ENCODE measurements at regions not wholly inside any gene's neighbourhood (a gene's known extent, or its start where the extent isn't known, plus 50 kb on each side); places are given as distances from the start of the nearest gene placed in this dataset.

- Histone ChIP-seq H3K4me1 (ENCODE audit: control insufficient read depth, insufficient read depth, low read length) (peaks cover 27% of the 10 kb centered on the region), H3K9ac (ENCODE audit: low read length) (no peak overlapping the region), H3K4me3 (ENCODE audit: low read length) (no peak overlapping the region), H3K9me3 (ENCODE audit: control insufficient read depth, low read length) (no peaks in the 10 kb centered on the region), H3K36me3 (ENCODE audit: control insufficient read depth, insufficient read depth, low read length, severe bottlenecking) (no peaks in the 10 kb centered on the region), H3K27me3 (replicated peaks; ENCODE audit: control insufficient read depth, insufficient read depth, low read length) (no peaks in the 10 kb centered on the region)
- no peak for DNase-seq (ENCODE audit: low read depth)
Measured at GRCh38 chr9:107635803-107636174, 146.2 kb upstream of the KLF4 start.

- Histone ChIP-seq H3K27me3 (replicated peaks; ENCODE audit: control insufficient read depth, insufficient read depth, low read length) (no peaks in the 10 kb centered on the region), H3K4me3 (ENCODE audit: low read length) (no peak overlapping the region), H3K9ac (ENCODE audit: low read length) (no peak overlapping the region), H3K9me3 (ENCODE audit: control insufficient read depth, low read length) (no peaks in the 10 kb centered on the region), H3K36me3 (ENCODE audit: control insufficient read depth, insufficient read depth, low read length, severe bottlenecking) (no peaks in the 10 kb centered on the region), H3K4me1 (ENCODE audit: control insufficient read depth, insufficient read depth, low read length) (peaks cover 27% of the 10 kb centered on the region)
- peak; percentile 65 for DNase-seq (ENCODE audit: low read depth)
Measured at GRCh38 chr9:107635101-107635802, 145.7 kb upstream of the KLF4 start.

DNA sequence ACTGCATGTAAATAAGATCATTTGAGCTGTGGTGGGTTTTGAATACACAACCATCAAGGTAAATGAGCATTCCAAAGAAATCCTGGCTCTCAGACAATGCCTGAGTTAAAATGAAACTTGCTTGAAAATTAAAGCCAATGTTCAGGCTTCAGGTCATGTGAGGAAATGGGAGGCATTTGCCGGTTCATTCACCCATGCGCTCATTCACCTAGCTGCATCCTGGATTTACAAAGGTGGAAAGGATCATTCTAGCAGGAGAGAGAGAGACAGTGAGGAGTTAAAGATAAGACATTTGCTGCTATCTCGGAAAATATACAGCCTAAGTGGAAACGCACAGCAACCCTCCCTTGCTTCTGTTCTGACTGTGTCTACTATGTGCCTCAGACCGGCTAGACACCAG lies 143.8 kb upstream of the KLF4 start:
- H3K27me3 ChIP-seq (replicated peaks; ENCODE audit: control insufficient read depth, insufficient read depth, low read length): no peaks in the 10 kb centered on the region

GRCh38 chr9:107632661-107633060 lies 143.1 kb upstream of the KLF4 start:
- Histone ChIP-seq H3K36me3 (ENCODE audit: control insufficient read depth, insufficient read depth, low read length, severe bottlenecking) (no peaks in the 10 kb centered on the region), H3K9ac (ENCODE audit: low read length) (no peak overlapping the region), H3K27me3 (replicated peaks; ENCODE audit: control insufficient read depth, insufficient read depth, low read length) (no peaks in the 10 kb centered on the region), H3K4me3 (ENCODE audit: low read length) (no peak overlapping the region), H3K9me3 (ENCODE audit: control insufficient read depth, low read length) (no peaks in the 10 kb centered on the region), H3K4me1 (ENCODE audit: control insufficient read depth, insufficient read depth, low read length) (peaks cover 19% of the 10 kb centered on the region)
- no peak for DNase-seq (ENCODE audit: low read depth)

More for the DNA sequence above, 143.8 kb upstream of the KLF4 start:
- H3K36me3 ChIP-seq (ENCODE audit: control insufficient read depth, insufficient read depth, low read length, severe bottlenecking): no peaks in the 10 kb centered on the region
- DNase-seq (ENCODE audit: low read depth): no peak
- no peak overlapping the region for H3K4me3 ChIP-seq (ENCODE audit: low read length)
- peaks cover 19% of the 10 kb centered on the region for H3K4me1 ChIP-seq (ENCODE audit: control insufficient read depth, insufficient read depth, low read length)
- H3K9ac ChIP-seq (ENCODE audit: low read length): no peak overlapping the region
- H3K9me3 ChIP-seq (ENCODE audit: control insufficient read depth, low read length): no peaks in the 10 kb centered on the region

- DNase-seq (ENCODE audit: low read depth): no peak
- Histone ChIP-seq H3K9me3 (ENCODE audit: control insufficient read depth, low read length) (no peaks in the 10 kb centered on the region), H3K9ac (ENCODE audit: low read length) (no peak overlapping the region)
Measured at GRCh38 chr9:107632216-107632615, 142.6 kb upstream of the KLF4 start.

DNA sequence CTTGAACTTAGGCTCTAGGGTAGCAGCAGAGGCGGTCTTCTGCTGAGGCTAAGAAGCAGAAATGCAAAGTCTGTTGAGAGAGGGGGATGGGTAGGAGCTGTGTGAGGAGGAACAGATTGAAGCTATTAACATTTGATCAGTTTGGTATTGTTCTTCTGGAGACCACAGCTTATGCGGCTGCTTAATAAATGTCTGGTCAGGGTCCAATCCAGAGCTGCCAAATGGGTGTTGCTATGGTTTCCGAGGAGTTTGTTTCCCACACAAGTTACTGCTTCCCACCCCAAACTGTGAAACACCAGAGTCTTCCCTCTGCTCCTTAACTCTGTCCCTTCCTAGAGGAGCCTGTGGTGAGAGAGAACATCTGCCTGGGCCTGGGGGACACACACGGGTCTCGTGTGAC lies 142.2 kb upstream of the KLF4 start:
- Histone ChIP-seq H3K9ac (ENCODE audit: low read length) (no peak overlapping the region), H3K36me3 (ENCODE audit: control insufficient read depth, insufficient read depth, low read length, severe bottlenecking) (no peaks in the 10 kb centered on the region), H3K4me3 (ENCODE audit: low read length) (no peak overlapping the region), H3K4me1 (ENCODE audit: control insufficient read depth, insufficient read depth, low read length) (peaks cover 12% of the 10 kb centered on the region), H3K27me3 (replicated peaks; ENCODE audit: control insufficient read depth, insufficient read depth, low read length) (no peaks in the 10 kb centered on the region), H3K9me3 (ENCODE audit: control insufficient read depth, low read length) (no peaks in the 10 kb centered on the region)
- DNase-seq (ENCODE audit: low read depth): no peak

More at GRCh38 chr9:107632216-107632615, 142.6 kb upstream of the KLF4 start:
- Histone ChIP-seq H3K4me1 (ENCODE audit: control insufficient read depth, insufficient read depth, low read length) (peaks cover 16% of the 10 kb centered on the region), H3K36me3 (ENCODE audit: control insufficient read depth, insufficient read depth, low read length, severe bottlenecking) (no peaks in the 10 kb centered on the region), H3K4me3 (ENCODE audit: low read length) (no peak overlapping the region), H3K27me3 (replicated peaks; ENCODE audit: control insufficient read depth, insufficient read depth, low read length) (no peaks in the 10 kb centered on the region)

DNA sequence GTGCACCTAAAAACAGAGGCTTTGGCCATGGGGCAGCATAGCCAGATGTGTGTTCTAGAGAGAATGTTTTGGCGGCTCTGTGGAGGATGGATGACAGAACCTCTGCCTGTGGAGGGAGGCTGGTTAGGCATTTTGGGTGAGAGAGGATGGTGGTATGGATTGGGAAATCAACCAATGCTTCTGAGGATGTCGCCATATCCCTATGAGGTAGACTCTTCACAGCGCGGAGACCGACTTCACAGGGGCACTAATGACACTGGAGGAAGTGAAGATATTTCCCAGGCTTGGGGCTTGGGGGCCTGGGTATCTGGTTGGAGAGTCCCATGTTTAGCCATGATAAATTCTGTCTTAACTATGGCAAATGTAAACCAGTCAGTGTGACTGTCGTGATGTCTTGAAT lies 140.6 kb upstream of the KLF4 start:
- H3K4me3 ChIP-seq (ENCODE audit: low read length): no peak overlapping the region
- H3K9ac ChIP-seq (ENCODE audit: low read length): no peak overlapping the region
- H3K27me3 ChIP-seq (replicated peaks; ENCODE audit: control insufficient read depth, insufficient read depth, low read length): no peaks in the 10 kb centered on the region
- no peaks in the 10 kb centered on the region for H3K9me3 ChIP-seq (ENCODE audit: control insufficient read depth, low read length)
- H3K36me3 ChIP-seq (ENCODE audit: control insufficient read depth, insufficient read depth, low read length, severe bottlenecking): no peaks in the 10 kb centered on the region
- peaks cover 6% of the 10 kb centered on the region for H3K4me1 ChIP-seq (ENCODE audit: control insufficient read depth, insufficient read depth, low read length)
- no peak for DNase-seq (ENCODE audit: low read depth)

DNA sequence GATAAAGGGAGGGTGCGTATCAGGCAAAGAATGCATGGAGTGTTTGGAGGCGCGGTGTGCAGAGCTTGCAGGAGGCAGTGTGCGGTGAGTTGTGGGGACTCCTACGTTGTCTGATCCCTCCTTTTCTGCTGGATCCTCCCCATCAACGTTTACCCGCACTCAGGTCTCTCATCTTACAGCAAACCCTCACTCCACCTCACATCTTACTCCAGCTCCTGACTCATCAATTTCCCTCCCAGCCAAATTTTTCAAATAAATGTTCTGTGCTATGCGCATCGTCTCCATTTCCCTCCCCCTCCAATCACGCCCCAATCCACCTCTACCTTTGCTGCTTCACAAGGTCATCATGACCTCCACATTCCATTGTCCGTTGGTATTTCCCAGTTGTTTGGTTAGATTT lies 138.9 kb upstream of the KLF4 start:
- no peaks in the 10 kb centered on the region for H3K36me3 ChIP-seq (ENCODE audit: control insufficient read depth, insufficient read depth, low read length, severe bottlenecking)
- DNase-seq (ENCODE audit: low read depth): no peak

GRCh38 chr9:107627781-107628180 lies 138.2 kb upstream of the KLF4 start:
- no peak for DNase-seq (ENCODE audit: low read depth)
- Histone ChIP-seq H3K9ac (ENCODE audit: low read length) (no peak overlapping the region), H3K9me3 (ENCODE audit: control insufficient read depth, low read length) (no peaks in the 10 kb centered on the region), H3K27me3 (replicated peaks; ENCODE audit: control insufficient read depth, insufficient read depth, low read length) (no peaks in the 10 kb centered on the region), H3K4me3 (ENCODE audit: low read length) (no peak overlapping the region), H3K4me1 (ENCODE audit: control insufficient read depth, insufficient read depth, low read length) (peaks cover 14% of the 10 kb centered on the region), H3K36me3 (ENCODE audit: control insufficient read depth, insufficient read depth, low read length, severe bottlenecking) (no peaks in the 10 kb centered on the region)

More for the DNA sequence above, 138.9 kb upstream of the KLF4 start:
- Histone ChIP-seq H3K9me3 (ENCODE audit: control insufficient read depth, low read length) (no peaks in the 10 kb centered on the region), H3K27me3 (replicated peaks; ENCODE audit: control insufficient read depth, insufficient read depth, low read length) (no peaks in the 10 kb centered on the region), H3K4me3 (ENCODE audit: low read length) (no peak overlapping the region), H3K9ac (ENCODE audit: low read length) (no peak overlapping the region), H3K4me1 (ENCODE audit: control insufficient read depth, insufficient read depth, low read length) (peaks cover 15% of the 10 kb centered on the region)

DNA sequence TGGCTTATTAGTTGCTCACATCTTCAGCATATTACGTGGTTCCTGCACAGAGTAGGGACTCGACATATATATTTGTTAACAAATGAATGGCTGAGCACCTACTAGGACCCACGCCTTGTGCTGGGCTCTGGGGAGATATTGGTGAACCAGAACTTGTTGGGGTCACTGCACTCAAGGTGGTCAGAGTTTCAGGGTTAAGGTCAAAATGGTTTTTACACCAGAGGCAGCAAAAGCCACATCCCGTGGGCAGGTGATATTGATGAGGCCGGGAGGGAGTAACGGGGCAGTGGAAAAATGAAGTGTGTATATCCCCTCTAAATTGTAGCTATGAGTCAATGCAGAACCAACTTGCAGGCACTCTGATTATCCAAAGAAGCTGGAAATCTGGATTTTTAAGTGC lies 136.5 kb upstream of the KLF4 start:
- Histone ChIP-seq H3K27me3 (replicated peaks; ENCODE audit: control insufficient read depth, insufficient read depth, low read length) (no peaks in the 10 kb centered on the region), H3K9me3 (ENCODE audit: control insufficient read depth, low read length) (no peaks in the 10 kb centered on the region), H3K4me3 (ENCODE audit: low read length) (no peak overlapping the region), H3K4me1 (ENCODE audit: control insufficient read depth, insufficient read depth, low read length) (peaks cover 14% of the 10 kb centered on the region), H3K9ac (ENCODE audit: low read length) (no peak overlapping the region), H3K36me3 (ENCODE audit: control insufficient read depth, insufficient read depth, low read length, severe bottlenecking) (no peaks in the 10 kb centered on the region)
- DNase-seq (ENCODE audit: low read depth): no peak

DNA sequence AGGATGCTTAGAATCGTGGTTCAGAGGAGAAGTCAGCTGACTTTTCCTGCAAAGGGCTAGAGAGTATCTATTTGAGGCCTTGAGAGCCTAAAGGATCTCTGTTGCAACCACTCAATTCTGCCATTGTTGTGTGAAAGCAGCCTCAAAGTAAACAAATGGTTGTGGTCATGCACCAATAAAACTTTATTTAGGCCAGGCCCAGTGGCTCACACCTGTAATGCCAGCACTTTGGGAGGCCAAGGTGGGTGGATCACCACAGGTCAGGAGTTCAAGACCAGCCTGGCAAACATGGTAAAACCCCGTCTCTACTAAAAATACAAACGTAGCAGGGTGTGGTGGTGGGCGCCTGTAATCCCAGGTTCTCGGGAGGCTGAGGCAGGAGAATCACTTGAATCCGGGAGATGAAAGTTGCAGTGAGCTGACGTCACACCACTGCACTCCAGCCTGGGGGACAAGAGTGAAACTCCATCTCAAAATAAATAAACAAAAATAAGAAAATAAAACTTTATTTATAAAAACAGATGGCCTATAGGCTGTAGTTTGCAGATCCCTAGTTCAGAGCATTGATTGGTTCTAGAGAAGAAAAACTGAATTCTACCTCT lies 135.9 kb upstream of the KLF4 start:
- Histone ChIP-seq H3K36me3 (ENCODE audit: control insufficient read depth, insufficient read depth, low read length, severe bottlenecking) (no peaks in the 10 kb centered on the region), H3K4me3 (ENCODE audit: low read length) (no peak overlapping the region), H3K27me3 (replicated peaks; ENCODE audit: control insufficient read depth, insufficient read depth, low read length) (no peaks in the 10 kb centered on the region)

More for the DNA sequence above, 135.9 kb upstream of the KLF4 start:
- DNase-seq (ENCODE audit: low read depth): no peak
- peaks cover 14% of the 10 kb centered on the region for H3K4me1 ChIP-seq (ENCODE audit: control insufficient read depth, insufficient read depth, low read length)
- H3K9me3 ChIP-seq (ENCODE audit: control insufficient read depth, low read length): no peaks in the 10 kb centered on the region
- H3K9ac ChIP-seq (ENCODE audit: low read length): no peak overlapping the region
